KMS-11 (cell line): ENCODE measurements at regions not wholly inside any gene's neighbourhood (a gene's known extent, or its start where the extent isn't known, plus 50 kb on each side); places are given as distances from the start of the nearest gene placed in this dataset.
A peak's percentile ranks its signal among the peaks of the same experiment; 100 is the strongest.

ENCODE experiments used
- H2AFZ ChIP-seq: fragments of 200-600 bp; sonication (generic); 2 replicates; pipeline ENCODE4 v1.6.1; 2016; ENCODE audit warnings: antibody characterized with exemption, mixed run types, low read depth
- H3K27ac ChIP-seq: fragments of 200-600 bp; sonication (generic); 2 replicates; pipeline ENCODE4 v1.6.1; 2016; ENCODE audit warnings: mild to moderate bottlenecking, mixed run types
- H3K27me3 ChIP-seq: fragments of 200-600 bp; sonication (generic); 2 replicates; pipeline ENCODE4 v1.6.1; 2017; ENCODE audit warnings: mild to moderate bottlenecking, low read depth, mixed run types, moderate library complexity; ENCODE audit not compliant: insufficient read depth
- H3K36me3 ChIP-seq: fragments of 200-600 bp; sonication (generic); 2 replicates; pipeline ENCODE4 v1.6.1; 2017; ENCODE audit warnings: mild to moderate bottlenecking, mixed run types; ENCODE audit not compliant: insufficient read depth
- H3K4me1 ChIP-seq: fragments of 200-600 bp; sonication (generic); 2 replicates; pipeline ENCODE4 v1.6.1; 2016; ENCODE audit warnings: mild to moderate bottlenecking, low read depth, mixed run types; ENCODE audit not compliant: poor library complexity, severe bottlenecking
- H3K4me2 ChIP-seq: fragments of 200-600 bp; sonication (generic); 2 replicates; pipeline ENCODE4 v1.7.0; 2016; ENCODE audit warnings: mild to moderate bottlenecking, mixed run types
- H3K4me3 ChIP-seq: fragments of 200-600 bp; sonication (generic); IDR thresholded peaks from 2 replicates; pipeline ENCODE4 v1.6.1; 2017; ENCODE audit warnings: low read depth, low read length, mixed read lengths; ENCODE audit not compliant: insufficient read depth
- H3K79me2 ChIP-seq: fragments of 200-600 bp; sonication (generic); 2 replicates; pipeline ENCODE4 v1.6.1; 2016; ENCODE audit warnings: low read depth, mixed run types; ENCODE audit not compliant: insufficient read depth
- H3K9ac ChIP-seq: fragments of 200-600 bp; sonication (generic); 2 replicates; pipeline ENCODE4 v1.6.1; 2016; ENCODE audit warnings: mild to moderate bottlenecking, mixed run types
- H4K20me1 ChIP-seq: fragments of 200-600 bp; sonication (generic); 2 replicates; pipeline ENCODE4 v1.6.1; 2016; ENCODE audit warnings: mild to moderate bottlenecking, mixed run types; ENCODE audit not compliant: insufficient read depth
- CTCF ChIP-seq: fragments of 200-600 bp; sonication (generic); conservative IDR thresholded peaks from 2 replicates; pipeline ENCODE4 v1.6.1; 2017; ENCODE audit warnings: low read depth, mild to moderate bottlenecking, antibody characterized with exemption, low read length, moderate library complexity, mixed read lengths

DNA sequence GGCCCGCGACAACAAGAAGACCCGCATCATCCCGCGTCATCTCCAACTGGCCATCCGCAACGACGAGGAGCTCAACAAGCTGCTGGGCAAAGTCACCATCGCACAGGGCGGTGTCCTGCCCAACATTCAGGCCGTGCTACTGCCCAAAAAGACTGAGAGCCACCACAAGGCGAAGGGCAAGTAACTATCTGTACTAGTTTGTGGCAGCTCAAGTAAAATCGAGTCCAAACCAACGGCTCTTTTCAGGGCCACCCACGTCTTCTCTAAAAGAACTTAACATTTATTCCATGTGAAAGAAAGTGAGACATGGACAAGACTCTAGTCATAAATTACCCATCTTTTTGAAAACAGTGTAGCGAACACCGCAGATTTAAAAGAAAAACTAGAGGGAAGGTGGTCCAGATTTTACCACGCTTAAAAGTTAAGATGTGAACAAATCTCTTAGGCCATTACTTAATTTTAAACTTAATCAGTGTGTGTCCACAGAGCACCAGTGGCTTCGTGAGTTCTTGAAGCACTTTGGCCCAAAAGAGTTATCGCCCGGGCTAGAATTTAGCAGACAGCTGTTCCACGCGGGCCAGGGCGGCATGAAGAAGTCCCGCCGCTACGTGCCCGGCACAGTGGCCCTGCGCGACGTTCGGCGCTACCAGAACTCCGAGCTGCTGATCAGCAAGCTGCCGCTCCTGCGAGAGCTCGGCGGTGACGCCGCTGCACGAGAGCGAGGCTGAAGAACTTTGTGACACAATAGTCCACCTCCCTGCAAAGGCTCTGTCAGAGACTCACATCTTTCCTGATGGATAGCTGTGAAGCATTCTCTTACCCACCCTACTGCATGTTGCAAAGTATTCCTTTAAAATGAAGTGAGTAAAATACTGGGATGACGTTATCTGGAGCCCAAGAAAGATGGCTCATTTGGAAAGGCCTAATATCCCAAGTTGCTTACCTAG is 113.9 kb upstream of the PRSS16 start:
- peak overlapping the region; percentile 99 for H3K27ac ChIP-seq

GRCh38 chr6:27135087-27135657 is 112.3 kb upstream of the PRSS16 start:
- H3K4me2 ChIP-seq: peak overlapping the region; percentile 86; the same call in 1 of the 2 replicates
- H4K20me1 ChIP-seq: no peaks in the 10 kb centered on the region
- H3K27me3 ChIP-seq: no peaks in the 10 kb centered on the region
- no peak overlapping the region for H2AFZ ChIP-seq
- no peaks in the 10 kb centered on the region for H3K36me3 ChIP-seq
- H3K79me2 ChIP-seq: peaks cover 82% of the 10 kb centered on the region
- peak overlapping the region; percentile 99 for H3K27ac ChIP-seq
- H3K4me1 ChIP-seq: peaks cover 42% of the 10 kb centered on the region
- peak overlapping the region; percentile 100; the same call in 1 of the 2 replicates for H3K9ac ChIP-seq
- H3K4me3 ChIP-seq: no peak overlapping the region
- TF ChIP-seq CTCF: no peak

More for the DNA sequence above, 113.9 kb upstream of the PRSS16 start:
- Histone ChIP-seq H3K4me1 (peaks cover 54% of the 10 kb centered on the region), H4K20me1 (no peaks in the 10 kb centered on the region), H3K4me3 (no peak overlapping the region), H3K36me3 (no peaks in the 10 kb centered on the region), H3K4me2 (peak overlapping the region; percentile 86), H2AFZ (no peak overlapping the region), H3K9ac (peak overlapping the region; percentile 100), H3K27me3 (no peaks in the 10 kb centered on the region), H3K79me2 (peaks cover 82% of the 10 kb centered on the region)
- no peak for TF ChIP-seq CTCF

DNA sequence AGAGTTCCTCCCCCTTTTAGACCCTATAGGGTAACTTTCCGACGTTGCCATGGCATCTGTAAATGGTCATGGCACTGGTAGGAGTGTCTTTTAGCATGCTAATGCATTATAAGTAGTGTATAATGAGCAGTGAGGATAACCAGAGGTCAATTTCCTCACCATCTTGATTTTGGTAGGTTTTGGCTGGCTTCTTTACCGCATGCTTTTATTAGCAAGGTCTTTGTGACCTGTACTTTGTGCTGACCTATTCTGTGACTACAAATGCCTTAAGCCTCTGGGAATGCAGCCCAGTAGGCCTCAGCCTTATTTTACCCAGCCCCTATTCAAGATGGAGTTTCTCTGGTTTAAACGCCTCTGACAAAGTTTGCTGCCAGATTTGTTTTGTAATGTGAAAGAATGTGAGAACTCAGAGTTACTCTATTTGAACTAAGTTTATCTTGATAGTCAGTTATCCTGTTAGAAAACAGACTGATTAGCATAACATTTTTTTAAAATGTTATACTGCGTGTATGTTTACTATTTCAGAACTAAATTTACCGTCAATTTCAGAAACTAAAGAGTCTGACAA is 111.3 kb upstream of the PRSS16 start:
- Histone ChIP-seq H3K36me3 (no peaks in the 10 kb centered on the region), H3K4me2 (no peak overlapping the region), H3K27ac (no peak overlapping the region; the same call in 1 of the 2 replicates), H3K79me2 (peaks cover 81% of the 10 kb centered on the region), H2AFZ (no peak overlapping the region), H3K4me3 (no peak overlapping the region), H3K4me1 (peaks cover 39% of the 10 kb centered on the region), H4K20me1 (no peaks in the 10 kb centered on the region), H3K27me3 (no peaks in the 10 kb centered on the region), H3K9ac (no peak overlapping the region; the same call in 1 of the 2 replicates)
- TF ChIP-seq CTCF: no peak

DNA sequence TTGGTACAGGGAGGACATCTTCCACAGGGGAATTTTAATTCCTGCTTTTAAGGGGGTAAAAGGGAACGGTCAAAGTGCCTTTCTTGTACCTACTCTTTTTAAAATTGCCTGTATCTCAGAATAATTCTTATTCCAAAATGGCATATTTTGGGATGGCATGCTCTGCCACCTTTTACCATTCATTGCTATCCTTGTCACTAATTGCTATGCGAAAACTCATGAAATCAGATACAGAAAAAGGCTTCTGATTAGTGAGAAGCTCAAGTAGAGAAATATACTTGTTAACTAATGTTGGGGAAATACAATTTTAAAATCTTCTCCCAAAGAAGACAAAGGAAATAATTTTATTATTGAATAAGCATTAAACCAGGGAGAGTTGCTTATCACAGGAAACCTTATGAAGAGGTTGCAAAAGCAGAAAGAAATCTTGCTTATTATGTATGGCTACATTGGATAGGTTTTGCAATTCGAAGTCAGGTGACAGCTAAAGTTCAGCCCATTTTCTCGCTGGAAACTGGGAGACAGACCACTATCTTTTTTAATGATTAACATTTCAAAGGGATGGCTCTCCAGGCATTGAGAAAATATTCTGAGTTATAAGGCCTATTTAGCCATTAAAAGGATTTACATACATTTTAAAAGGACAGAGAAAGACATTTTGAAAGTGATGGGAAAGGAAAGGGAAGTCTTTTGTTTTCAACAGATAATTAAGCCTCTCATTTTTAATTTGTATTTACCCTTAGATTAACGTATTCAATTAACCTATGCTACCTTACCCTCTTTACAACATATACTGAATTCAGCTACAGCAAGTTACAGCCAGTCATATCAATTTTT is 110.3 kb upstream of the PRSS16 start:
- peaks cover 39% of the 10 kb centered on the region for H3K4me1 ChIP-seq
- peak overlapping the region; percentile 47; the same call in 1 of the 2 replicates for H3K4me2 ChIP-seq
- no peaks in the 10 kb centered on the region for H3K27me3 ChIP-seq
- peak overlapping the region; percentile 7; the same call in 1 of the 2 replicates for H3K27ac ChIP-seq
- no peak for TF ChIP-seq CTCF
- H3K4me3 ChIP-seq: no peak overlapping the region
- H4K20me1 ChIP-seq: no peaks in the 10 kb centered on the region
- H2AFZ ChIP-seq: no peak overlapping the region
- peaks cover 86% of the 10 kb centered on the region for H3K79me2 ChIP-seq
- no peaks in the 10 kb centered on the region for H3K36me3 ChIP-seq
- H3K9ac ChIP-seq: peak overlapping the region; percentile 100; the same call in 1 of the 2 replicates
